Mesothelial cell of epicardium (in vitro differentiated cells): ENCODE measurements at regions not wholly inside any gene's neighbourhood (a gene's known extent, or its start where the extent isn't known, plus 50 kb on each side); places are given as distances from the start of the nearest gene placed in this dataset. TPM values are rescaled to one million over a fixed set of nuclear protein-coding genes. Genes with fewer than 3 reads are reported as not detected.
"Not testable (repeated sequence)": the region's sequence is repeated elsewhere in the genome, so short reads cannot be mapped to it uniquely, and the experiment has no call there.

Experiments
- DNase-seq, 2 experiments: peaks; one replicate each; pipeline ENCODE4 v3.0.0; 2021; ENCODE audit warnings: low spot score in 2 of 2; ENCODE audit not compliant: unreplicated experiment in 2 of 2
- H3K27ac Mint-ChIP-seq: 2 replicates; pipeline ENCODE4 v1.8.0; 2021; ENCODE audit warnings: mixed read lengths
- H3K27me3 Mint-ChIP-seq: 2 replicates; pipeline ENCODE4 v1.8.0; 2021; ENCODE audit warnings: low read depth, mixed read lengths
- H3K36me3 Mint-ChIP-seq: 2 replicates; pipeline ENCODE4 v1.8.0; 2021; ENCODE audit warnings: mixed read lengths
- H3K4me1 Mint-ChIP-seq: 2 replicates; pipeline ENCODE4 v1.8.0; 2021; ENCODE audit warnings: mixed read lengths
- H3K4me3 Mint-ChIP-seq: 2 replicates; pipeline ENCODE4 v1.8.0; 2021; ENCODE audit warnings: mild to moderate bottlenecking, moderate library complexity, mixed read lengths
- H3K9me3 Mint-ChIP-seq: 2 replicates; pipeline ENCODE4 v1.8.0; 2021; ENCODE audit warnings: mixed read lengths
- microRNA-seq: library from miRNA; unstranded; fragments of <30 nt; microRNA quantifications from one replicate; pipeline ENCODE4 v1.2.0, GENCODE V29; 2021; ENCODE audit warnings: inconsistent platforms, mixed read lengths
- TF ChIP-seq, protein P1 (sequence below): fragments of 200-600 bp; sonication (generic); IDR thresholded peaks from one replicate; pipeline ENCODE4 v1.5.0; 2021; ENCODE audit warnings: antibody characterized with exemption; ENCODE audit not compliant: unreplicated experiment

DNA sequence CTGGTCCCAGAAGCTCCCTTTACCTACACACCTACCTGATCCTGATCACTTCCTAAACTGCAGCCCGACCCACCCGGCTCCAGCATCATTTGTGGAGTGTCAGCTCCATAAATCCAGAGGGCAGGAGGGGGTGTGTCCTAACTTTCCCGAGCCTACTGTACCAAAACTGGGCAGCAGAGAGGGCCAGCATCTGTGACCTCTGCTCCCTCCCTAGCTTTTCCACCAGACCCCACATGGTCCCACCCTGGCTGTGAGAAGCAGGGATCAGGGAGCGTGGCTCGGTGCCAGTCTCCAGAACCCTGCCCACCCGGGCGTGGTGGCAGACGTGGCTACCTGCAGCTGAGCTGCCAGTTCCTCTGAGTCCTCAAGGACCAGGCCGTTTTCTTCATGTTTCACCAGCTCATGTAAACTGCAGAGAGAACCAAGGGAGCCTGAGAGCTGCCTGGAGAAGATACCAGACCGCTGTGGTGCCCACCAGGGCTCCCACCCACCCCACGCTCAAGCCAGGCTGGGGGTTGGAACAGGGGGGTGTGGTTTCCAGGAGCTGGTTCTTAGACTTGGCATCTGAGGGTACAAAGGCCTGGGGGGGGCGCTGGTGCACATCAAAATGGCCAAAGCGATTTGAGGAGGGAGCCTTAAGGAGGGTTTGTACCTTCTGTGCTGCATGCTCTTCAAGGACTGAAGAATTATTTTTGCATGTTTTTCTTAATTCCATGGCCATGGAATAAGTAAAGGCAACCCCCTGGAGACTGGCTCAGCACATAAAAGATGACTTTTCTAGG lies 76.7 kb upstream of the DRD5 start:
- DNase-seq: no peak
- H3K4me1 Mint-ChIP-seq: peaks cover 3% of the 10 kb centered on the region
- peaks cover 3% of the 10 kb centered on the region for H3K9me3 Mint-ChIP-seq
- no peak overlapping the region for H3K27ac Mint-ChIP-seq
- H3K36me3 Mint-ChIP-seq: no peaks in the 10 kb centered on the region
- no peaks in the 10 kb centered on the region for H3K27me3 Mint-ChIP-seq
- H3K4me3 Mint-ChIP-seq: no peak overlapping the region
- TF ChIP-seq, protein P1, sequence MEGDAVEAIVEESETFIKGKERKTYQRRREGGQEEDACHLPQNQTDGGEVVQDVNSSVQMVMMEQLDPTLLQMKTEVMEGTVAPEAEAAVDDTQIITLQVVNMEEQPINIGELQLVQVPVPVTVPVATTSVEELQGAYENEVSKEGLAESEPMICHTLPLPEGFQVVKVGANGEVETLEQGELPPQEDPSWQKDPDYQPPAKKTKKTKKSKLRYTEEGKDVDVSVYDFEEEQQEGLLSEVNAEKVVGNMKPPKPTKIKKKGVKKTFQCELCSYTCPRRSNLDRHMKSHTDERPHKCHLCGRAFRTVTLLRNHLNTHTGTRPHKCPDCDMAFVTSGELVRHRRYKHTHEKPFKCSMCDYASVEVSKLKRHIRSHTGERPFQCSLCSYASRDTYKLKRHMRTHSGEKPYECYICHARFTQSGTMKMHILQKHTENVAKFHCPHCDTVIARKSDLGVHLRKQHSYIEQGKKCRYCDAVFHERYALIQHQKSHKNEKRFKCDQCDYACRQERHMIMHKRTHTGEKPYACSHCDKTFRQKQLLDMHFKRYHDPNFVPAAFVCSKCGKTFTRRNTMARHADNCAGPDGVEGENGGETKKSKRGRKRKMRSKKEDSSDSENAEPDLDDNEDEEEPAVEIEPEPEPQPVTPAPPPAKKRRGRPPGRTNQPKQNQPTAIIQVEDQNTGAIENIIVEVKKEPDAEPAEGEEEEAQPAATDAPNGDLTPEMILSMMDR: no peak

DNA sequence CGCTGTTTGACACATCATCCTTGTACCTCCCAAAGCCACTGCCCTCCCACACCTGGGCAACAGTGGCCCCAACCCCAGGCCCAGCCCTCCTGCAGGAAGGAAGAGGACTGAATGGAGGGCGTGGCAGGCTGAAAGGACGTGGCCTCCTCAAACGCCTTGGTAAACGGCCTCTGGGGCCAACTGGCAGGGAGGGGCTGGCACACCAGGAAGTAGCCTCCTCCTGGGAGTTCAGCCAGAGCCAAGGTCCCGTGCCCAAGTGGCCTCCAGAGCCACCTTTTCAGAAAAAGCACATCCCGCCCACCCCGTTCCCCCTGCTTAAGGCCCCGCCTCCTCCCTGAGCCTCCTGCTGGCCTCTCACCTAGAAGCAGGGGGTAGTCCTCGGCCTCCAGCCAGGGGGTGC lies 74.2 kb upstream of the DRD5 start:
- H3K27ac Mint-ChIP-seq, H3K36me3 Mint-ChIP-seq, H3K27me3 Mint-ChIP-seq, H3K4me3 Mint-ChIP-seq, H3K4me1 Mint-ChIP-seq, DNase-seq, H3K9me3 Mint-ChIP-seq: not testable (repeated sequence)

DNA sequence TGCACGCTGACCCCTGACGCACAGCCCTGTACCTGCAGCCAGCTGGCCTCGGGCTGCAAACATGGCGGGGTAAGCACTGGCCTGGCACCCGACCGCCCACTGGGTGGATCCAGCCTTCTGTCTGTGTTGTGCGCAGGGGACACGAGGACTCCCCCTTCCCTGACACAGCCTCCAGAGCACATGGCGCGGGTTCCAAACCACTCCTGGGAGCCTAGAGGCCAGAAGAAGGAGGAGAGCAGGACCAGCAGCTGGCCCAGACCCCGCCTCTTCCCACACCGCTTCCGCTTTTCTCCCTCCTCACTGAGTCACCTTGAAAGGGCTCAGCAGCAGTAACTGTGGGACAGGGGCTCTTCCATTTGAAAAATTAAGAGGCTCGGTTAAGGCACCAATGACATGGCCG lies 73.5 kb upstream of the DRD5 start:
- not testable (repeated sequence) for DNase-seq, H3K4me1 Mint-ChIP-seq, H3K9me3 Mint-ChIP-seq, H3K4me3 Mint-ChIP-seq, H3K27me3 Mint-ChIP-seq, H3K36me3 Mint-ChIP-seq, H3K27ac Mint-ChIP-seq

GRCh38 chr4:9709724-9710123 lies 71.7 kb upstream of the DRD5 start:
- TF ChIP-seq, protein P1: no peak
- Mint-ChIP-seq H3K4me1 (no peaks in the 10 kb centered on the region), H3K27me3 (peaks cover under 1% of the 10 kb centered on the region), H3K9me3 (peaks cover 3% of the 10 kb centered on the region), H3K36me3 (no peaks in the 10 kb centered on the region), H3K4me3 (no peak overlapping the region), H3K27ac (no peak overlapping the region)
- DNase-seq: no peak

DNA sequence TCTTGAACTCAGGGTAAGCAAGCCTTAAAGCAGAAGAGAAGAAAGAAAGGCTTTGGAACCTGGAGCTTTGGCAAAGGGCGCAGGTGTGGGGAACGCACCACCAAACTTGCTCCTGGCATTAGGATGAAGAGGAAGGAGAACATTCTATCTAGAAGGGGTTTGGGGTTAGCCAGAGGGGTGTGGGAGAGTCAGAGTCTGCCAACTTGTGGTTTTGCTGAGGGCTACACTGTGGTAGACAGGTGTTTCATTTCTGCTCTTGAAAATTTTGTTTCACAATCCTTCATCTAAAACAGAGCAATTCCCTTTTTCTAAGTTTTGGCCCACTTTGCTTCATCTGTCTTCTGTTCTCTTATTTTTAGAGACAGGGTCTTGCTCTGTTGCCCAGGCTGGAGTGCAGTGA lies 66.2 kb upstream of the DRD5 start:
- not testable (repeated sequence) for H3K36me3 Mint-ChIP-seq, H3K9me3 Mint-ChIP-seq, H3K27ac Mint-ChIP-seq, H3K4me1 Mint-ChIP-seq, DNase-seq, H3K4me3 Mint-ChIP-seq
- peaks cover 29% of the 10 kb centered on the region for H3K27me3 Mint-ChIP-seq

DNA sequence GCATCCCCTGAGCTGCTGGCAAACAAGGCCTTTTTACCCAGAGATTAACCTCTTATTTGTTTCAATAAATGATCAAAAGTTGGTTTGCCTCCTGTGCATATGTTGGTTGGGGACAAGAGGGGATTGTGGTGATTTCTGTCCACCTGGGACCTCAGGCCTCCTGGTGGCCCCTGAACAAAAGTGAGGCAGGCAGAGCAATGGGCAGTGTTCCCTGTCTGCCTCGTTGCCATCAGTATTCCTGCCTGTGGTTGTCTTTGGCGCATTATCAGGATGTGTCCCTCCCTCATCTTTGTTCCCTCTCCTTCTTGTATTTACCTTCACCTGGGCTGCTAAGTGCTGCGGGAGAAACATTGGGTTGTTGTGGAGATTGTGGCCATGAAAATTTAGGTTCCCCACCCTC lies 65.3 kb upstream of the DRD5 start:
- H3K27ac Mint-ChIP-seq: no peak overlapping the region
- no peak for DNase-seq
- TF ChIP-seq, protein P1: no peak
- H3K27me3 Mint-ChIP-seq: peaks cover 37% of the 10 kb centered on the region
- H3K4me1 Mint-ChIP-seq: no peaks in the 10 kb centered on the region
- H3K36me3 Mint-ChIP-seq: no peaks in the 10 kb centered on the region
- H3K4me3 Mint-ChIP-seq: no peak overlapping the region
- no peaks in the 10 kb centered on the region for H3K9me3 Mint-ChIP-seq

DNA sequence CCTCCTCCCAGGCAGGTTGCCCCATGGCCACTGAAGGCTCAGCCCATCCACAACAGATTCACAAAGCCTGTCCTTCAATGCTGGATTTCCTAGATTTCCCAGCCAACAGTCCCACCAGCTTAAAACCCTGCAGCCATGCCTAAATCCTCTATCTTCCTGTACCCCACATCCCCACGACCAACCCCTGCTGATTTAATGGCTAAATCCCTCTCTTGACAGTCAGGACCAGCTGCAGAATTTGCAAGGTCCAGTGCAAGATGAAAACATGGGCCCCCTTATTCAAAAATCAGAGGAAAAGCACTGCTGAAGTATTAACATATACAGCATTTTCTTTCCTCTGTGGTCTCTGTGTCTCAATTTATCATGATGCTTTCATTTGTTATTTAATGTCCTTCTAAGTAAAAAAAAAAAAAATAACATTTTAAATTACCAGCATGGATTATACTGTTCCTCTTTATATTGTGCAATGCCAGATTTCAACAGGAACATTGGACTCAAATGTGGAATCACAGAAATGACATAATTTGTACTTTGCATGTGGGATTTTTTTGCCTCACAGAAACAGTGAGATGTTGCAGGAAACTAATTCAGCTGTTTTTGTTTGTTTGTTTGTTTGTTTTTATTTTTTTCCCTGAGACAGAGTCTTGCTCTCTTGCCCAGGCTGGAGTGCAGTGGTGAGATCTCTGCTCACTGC lies 63.0 kb upstream of the DRD5 start:
- not testable (repeated sequence) for H3K27ac Mint-ChIP-seq, H3K4me3 Mint-ChIP-seq, DNase-seq, H3K9me3 Mint-ChIP-seq, H3K36me3 Mint-ChIP-seq, H3K4me1 Mint-ChIP-seq
- H3K27me3 Mint-ChIP-seq: peaks cover 52% of the 10 kb centered on the region

- H3K27me3 Mint-ChIP-seq: peaks cover 60% of the 10 kb centered on the region
- H3K36me3 Mint-ChIP-seq, DNase-seq, H3K9me3 Mint-ChIP-seq, H3K27ac Mint-ChIP-seq, H3K4me1 Mint-ChIP-seq, H3K4me3 Mint-ChIP-seq: not testable (repeated sequence)
Measured at GRCh38 chr4:9722131-9722530, 59.3 kb upstream of the DRD5 start.

Small RNA genes lying in the stretch of these regions (microRNA-seq; reads per million reads assigned to microRNA genes)
- not detected for gene MIR548I2
